Inflammatory macrophage treated with lipopolysaccharide for 1 hour (primary cell): ENCODE measurements at regions not wholly inside any gene's neighbourhood (a gene's known extent, or its start where the extent isn't known, plus 50 kb on each side); places are given as distances from the start of the nearest gene placed in this dataset.
"Not testable (repeated sequence)": the region's sequence is repeated elsewhere in the genome, so short reads cannot be mapped to it uniquely, and the experiment has no call there.

ENCODE experiments used
- DNase-seq, 2 donors: peaks; one replicate each; pipeline ENCODE4 v3.0.0-alpha.2; 2020 to 2022

DNA sequence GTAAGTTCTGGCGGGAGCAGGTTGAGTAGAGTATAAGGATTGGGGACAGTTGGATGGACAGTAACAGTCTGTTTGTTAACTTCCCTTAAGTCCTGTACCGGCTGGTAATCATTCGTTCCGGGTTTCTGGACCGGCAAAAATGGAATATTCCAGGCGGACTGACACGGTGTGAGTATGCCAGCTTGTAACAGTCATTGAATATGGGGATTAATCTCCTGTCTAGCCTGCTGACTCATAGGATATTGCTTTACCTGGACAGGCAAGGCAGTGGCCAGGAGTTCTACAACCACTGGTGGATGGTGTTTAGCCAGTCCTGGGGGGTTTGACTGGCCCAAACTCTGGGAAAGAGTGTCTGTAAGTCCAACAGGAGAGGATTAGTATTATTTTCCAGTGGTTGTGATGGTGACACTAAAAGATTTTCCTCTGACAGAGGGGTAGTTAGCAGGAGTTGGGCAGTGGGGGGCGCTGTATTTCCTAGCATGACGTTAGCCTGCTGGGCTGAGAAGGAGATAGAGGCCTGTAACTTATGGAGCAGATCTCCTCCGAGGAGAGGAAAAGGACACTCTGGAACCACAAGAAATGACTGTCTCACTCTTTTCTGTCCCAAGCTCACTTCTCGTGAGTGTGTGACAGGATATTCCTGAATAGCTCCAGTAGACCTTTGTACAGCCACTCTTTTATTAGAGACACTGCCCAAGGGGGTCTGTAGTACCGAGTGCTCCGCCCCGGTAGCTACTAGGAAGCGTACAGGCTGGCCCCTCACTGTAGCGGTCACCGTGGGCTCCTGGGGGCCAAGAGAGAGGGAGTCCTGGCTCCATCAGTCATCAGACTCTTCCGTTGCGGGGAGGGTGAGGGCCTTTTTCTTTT is 152.2 kb downstream of the TRIM27 start:
- DNase-seq = no peak

- no peak for DNase-seq
Observed at GRCh38 chr6:28772480-28773381, 151.1 kb downstream of the TRIM27 start.

DNA sequence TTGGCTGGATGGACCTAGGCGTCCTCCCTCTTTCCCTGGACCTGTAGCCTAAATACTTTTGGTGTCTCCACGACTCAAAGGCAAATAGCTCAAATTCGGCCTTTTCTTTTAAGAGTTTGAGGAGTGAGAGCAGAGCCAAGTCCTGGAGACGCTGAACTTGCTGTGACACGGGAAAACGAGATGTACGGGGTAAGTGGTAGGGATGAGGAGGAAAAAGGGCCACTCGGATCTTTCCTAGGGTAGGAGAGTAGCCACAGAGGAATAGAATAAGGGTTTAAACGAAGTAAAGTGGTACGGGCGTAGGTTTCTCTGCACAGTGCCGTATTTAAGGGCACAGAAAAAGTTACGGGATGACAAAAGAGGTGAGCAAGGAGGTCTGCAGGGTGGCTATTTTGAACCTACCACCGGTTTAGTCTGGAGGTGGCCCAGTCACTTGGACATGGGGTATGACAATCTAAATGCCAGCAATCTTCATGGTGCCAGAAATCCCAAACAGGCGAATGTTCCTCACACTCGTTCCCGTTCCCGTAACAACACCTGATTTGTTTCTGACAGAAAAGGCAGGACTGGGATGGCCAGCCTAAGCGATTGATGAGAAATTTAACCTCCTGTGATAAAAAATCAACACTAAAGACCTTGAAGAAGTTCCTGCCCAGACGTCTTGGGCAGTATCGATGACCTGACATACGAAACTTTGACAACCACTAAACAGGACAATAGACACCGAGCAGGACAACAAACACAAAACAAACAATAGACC is 149.3 kb downstream of the TRIM27 start:
- DNase-seq = no peak

GRCh38 chr6:28775052-28775376 is 148.8 kb downstream of the TRIM27 start:
- no peak for DNase-seq

DNA sequence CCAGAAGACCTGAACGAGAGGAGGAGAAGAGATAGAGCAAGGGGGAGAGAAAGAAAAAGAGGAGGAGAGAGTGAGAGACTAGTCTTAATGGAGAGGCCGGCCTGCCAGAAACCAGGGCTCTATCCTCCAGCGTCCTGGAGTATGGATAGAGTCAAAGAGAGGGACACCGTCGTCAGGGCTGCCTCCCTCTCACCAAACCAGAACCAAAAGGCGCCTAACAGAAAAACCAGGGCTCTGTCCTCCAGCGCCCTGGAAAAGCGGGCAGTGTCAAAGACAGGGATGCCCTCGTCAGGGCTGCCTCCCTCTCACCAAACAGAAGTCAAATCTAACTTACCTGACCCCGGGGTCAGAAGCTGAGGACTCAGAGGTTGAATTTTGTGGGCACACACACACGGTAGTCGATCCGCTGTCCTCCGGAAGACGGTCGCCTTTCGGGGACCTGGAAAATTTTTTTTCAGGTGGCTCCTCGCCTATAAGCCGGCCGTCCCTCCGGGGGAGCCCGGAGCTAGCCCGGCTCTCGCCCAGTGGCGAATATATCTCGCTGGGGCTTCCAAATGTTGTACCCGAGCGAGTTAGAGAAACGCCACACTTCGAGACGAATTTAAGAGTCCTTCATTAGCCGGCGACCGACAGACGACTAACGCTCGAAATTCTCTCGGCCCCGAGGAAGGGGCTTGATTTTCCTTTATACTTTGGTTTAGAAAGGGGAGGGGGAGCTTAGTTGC is 148.2 kb downstream of the TRIM27 start:
- no peak for DNase-seq

DNA sequence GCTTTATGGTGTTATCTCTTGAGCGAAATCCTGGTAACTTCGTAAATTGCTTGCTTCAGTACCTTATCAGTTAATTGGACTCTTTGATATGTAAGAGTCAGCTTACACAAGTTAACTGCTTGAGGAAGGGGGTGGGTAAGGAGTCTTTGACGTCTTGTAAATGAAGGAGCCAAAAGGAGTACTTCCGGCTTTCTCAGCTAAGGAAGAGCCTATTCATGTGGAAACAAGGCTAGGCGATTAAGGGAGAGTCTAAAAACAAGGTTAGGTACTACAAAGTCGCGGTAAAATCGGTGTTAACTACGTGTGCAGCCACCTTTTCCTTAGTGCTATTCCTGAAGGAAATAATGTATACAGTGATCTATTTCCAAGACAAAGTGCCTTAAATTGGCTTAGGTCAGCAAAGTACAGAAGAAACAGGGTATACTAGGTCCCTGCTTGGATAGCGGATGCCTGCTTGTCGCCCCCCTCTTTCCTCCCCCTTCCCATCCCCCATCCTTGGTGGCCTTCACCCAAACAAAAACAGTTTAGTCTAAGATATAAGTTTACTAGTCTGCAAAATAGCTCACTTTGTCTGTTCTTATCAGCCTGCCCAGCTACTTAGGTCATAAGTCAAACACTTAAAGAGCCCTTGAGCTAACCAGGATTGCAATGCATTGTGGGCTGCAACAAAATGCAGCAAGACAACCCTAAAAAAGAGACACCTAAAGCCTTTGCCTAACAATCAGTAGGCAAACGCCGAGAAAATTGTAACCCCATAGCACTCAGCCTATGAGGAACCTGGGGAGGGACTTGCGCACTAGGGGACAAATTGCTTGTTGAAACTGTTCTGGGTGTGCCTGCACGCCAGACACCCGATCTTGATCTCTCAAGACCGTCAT is 147.3 kb downstream of the TRIM27 start:
- no peak for DNase-seq

DNA sequence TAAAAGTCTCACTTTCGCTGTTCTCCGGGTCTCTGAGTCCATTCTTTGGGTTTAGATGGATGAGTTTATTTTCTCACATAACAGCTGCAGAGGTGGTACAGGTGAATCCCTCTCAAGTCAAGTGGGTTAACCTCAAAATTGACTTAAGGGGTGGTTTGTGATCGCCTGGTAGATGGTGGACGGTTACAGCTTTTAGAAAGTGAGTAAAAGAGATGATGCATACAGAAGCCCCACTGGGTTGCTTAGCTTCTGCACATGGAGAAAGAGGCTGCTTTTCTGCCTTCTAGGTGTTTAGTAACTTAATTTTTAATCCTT is 146.7 kb downstream of the TRIM27 start:
- DNase-seq = no peak

- no peak for DNase-seq
Observed at GRCh38 chr6:28782113-28782673, 141.6 kb downstream of the TRIM27 start.

- no peak for DNase-seq
Observed at GRCh38 chr6:28785962-28786679, 137.7 kb downstream of the TRIM27 start.

GRCh38 chr6:28789553-28790083 is 134.2 kb downstream of the TRIM27 start:
- DNase-seq = peak in 1 of 2 donors; percentile 31

DNA sequence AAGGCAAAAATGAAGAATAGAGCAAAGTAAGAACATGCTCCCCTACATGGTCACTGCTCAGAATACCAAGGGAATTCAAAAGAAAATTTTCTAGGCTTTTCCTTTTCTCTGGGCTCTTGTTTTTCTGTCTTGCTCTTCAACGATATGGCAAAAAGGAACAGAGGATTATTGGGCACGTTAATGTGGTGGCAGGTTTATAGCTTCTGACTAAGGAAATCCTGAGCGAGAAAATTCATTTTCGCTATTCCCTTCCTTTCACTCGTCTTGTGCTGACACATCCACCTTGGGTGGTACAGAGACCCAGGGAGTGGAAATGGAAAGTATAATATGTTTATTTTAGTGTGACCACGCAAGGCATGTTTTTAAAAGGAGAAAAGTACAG is 132.8 kb downstream of the TRIM27 start:
- DNase-seq = no peak

DNA sequence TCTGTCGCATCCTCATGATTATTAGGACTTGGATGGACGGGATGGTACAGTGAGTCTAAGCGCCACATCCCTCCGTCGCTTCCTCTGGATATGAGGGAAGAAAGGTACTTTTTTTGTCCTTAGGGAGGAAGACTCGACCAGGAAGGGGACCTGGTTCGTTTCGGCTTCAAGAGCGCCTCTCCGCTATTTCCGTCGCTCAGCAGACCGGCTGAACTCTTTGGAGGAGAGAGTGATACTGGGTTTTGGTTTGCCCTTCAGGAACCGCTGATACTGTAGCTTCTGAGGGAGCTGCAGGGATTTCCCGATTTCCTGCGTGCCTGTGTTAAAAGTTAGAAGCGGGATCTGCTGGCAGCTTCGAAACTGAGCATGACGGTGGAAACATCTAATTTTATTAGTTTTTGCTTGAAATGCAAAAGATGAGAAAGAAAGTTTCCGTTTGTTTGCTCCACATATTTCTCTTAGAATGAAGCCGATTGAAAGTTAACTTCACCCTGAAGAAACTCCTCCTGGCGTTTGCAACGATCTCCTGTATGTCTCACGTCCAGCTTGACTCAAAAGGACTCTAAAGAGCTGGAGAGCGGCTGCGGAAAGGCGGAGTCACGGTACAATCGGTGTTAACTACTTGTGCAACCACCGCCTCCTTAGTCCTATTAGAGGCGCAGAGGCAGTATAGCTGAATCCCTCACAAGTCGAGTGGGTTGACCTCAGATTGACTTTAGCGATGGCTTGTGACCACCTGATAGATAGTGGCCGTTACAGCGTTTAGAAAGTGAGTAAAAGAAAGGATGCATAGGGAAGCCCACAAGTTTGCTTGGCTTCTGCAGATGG is 129.4 kb downstream of the TRIM27 start:
- no peak for DNase-seq

DNA sequence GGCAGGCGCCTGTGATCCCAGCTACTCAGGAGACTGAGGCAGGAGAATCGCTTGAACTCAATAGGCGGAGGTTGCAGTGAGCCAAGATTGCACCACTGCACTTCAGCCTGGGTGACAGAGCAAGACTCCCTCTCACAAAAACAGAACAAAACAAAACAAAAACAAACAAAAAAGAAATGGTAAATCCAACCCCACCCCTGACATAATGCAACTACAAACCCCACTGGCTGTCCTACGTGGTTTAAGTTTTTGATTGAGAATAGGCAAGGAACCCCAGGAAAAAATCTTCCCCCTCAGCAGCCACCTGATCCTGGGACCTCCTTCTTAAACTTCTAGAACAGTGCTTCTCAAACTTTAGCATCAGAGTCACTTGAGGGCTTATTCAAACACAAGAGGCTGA is 123.1 kb downstream of the TRIM27 start:
- DNase-seq = not testable (repeated sequence)

DNA sequence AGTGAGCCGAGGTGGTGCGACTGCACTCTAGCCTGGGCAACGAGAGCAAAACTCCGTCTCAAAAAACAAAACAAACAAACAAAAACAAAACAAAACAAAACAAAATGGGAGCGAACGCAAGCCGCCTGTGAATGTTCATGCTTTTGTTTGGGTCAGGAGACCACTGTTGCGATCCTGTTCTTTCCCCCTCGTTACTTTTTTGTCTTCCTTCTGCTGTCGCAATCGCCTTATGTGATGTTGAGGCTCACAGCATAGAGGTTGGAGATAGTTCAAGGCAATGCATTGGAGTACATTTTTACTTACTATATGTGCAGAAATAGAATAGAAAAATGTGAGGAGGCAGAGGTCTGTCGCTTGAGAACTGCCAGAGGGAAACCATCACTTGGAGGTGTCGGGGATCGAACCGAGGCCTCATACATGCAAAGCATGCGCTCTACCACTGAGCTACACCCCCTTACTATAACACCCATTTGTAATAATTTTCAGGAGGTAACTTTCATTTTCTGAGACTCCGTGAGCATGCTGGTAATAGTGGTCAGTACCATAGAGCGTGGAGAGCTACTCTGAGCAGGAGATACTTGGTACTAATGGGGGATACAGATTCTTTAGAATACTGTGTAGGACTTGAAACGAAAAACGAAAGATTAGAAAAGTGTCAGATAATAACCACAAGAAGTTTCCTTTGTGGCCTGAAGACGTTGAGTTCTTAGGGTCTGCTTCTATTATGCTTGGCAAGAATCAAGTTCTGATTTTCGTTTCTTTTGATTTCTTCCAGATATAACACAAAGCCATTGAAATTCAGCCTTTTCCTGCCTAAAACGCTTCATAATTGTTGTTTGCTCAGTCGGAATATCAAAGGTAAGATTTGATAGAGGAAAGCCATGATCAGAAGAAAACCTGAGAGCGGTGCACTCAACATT is 121.1 kb downstream of the TRIM27 start:
- DNase-seq = no peak

GRCh38 chr6:28803337-28803709 is 120.5 kb downstream of the TRIM27 start:
- no peak for DNase-seq

DNA sequence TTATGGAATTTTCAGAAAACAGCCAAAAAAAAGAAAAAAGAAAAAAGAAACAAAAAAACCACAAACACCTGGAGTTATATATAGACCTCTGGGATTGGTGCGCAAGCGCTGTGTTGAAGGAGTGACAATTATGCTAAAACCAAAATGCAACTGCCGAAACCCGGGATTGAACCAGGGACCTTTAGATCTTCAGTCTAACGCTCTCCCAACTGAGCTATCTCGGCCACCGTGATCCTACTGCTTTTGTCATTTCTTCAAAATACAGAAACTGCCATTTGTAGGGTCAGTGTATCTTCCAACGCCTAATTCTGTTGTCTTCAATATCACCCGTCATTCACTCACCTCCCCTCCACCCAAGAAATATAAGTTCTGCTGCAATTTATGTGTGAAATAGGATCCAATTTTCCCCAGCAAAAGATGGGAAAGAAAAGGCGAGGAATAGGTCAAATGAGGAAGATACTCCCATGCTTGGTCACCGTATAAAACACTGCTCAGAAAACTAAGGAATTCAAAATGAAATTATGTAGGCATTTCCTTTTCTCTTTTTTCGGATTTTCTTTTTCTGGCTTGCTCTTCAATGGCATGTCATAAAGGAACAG is 116.0 kb downstream of the TRIM27 start:
- DNase-seq = peak; percentile 15 to 27

DNA sequence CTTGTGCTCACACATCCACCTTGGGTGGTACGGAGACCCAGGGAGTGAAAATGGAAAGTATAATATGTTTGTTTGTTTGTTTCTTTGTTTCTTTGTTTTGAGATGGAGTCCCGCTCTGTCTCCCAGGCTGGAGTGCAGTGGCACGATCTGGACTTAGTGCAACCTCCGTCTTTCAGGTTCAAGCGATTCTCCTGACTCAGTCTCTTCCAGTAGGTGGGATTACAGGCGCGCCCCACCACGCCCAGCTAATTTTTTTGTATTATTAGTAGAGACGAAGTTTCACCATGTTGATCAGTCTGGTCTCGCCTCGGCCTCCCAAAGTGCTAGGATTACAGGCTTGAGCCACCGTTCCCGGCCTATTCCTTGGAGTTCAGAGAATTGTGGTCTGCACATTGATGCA is 115.4 kb downstream of the TRIM27 start:
- DNase-seq = no peak
